MM.1S (cell line): ENCODE measurements at regions not wholly inside any gene's neighbourhood (a gene's known extent, or its start where the extent isn't known, plus 50 kb on each side); places are given as distances from the start of the nearest gene placed in this dataset.

Source experiments
- EZH2 ChIP-seq: fragments of 300-600 bp; sonication (generic); optimal IDR thresholded peaks from 2 replicates; pipeline ENCODE3; 2017; ENCODE audit warnings: low read depth, mild to moderate bottlenecking, antibody characterized with exemption, low read length, mixed read lengths
- EZH2phosphoT487 ChIP-seq: fragments of 300-600 bp; sonication (generic); IDR thresholded peaks from 2 replicates; pipeline ENCODE4 v1.6.1; 2018; ENCODE audit warnings: antibody characterized with exemption, low read length
- TF ChIP-seq, protein P1 (sequence below): fragments of 300-600 bp; sonication (generic); IDR thresholded peaks from 2 replicates; pipeline ENCODE4 v1.5.1; 2016; ENCODE audit warnings: antibody characterized with exemption, low read length, mixed read lengths

DNA sequence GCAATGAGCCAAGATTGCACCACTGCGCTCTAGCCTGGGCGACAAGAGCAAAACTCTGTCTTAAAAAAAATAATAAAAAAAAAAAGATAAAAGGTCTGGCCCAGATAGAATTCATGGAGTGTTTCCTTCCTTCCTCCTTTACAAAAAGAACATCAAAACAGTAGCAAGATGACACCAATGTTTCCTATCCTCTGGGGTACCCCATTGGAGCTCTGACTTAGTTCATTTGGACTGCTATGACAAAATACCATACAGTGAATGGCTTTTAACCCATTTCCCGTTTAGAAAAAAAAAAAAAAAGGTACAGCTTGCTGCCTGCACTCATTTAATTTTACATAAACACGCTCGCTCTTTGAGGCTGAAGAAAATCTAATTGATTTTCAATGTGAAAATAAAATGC is 89.9 kb upstream of the PRKX start:
- TF ChIP-seq EZH2phosphoT487: no peak
- TF ChIP-seq EZH2: no peak
- TF ChIP-seq, protein P1, sequence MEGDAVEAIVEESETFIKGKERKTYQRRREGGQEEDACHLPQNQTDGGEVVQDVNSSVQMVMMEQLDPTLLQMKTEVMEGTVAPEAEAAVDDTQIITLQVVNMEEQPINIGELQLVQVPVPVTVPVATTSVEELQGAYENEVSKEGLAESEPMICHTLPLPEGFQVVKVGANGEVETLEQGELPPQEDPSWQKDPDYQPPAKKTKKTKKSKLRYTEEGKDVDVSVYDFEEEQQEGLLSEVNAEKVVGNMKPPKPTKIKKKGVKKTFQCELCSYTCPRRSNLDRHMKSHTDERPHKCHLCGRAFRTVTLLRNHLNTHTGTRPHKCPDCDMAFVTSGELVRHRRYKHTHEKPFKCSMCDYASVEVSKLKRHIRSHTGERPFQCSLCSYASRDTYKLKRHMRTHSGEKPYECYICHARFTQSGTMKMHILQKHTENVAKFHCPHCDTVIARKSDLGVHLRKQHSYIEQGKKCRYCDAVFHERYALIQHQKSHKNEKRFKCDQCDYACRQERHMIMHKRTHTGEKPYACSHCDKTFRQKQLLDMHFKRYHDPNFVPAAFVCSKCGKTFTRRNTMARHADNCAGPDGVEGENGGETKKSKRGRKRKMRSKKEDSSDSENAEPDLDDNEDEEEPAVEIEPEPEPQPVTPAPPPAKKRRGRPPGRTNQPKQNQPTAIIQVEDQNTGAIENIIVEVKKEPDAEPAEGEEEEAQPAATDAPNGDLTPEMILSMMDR: no peak
